ENCODE measurements at regions not wholly inside any gene's neighbourhood (a gene's known extent, or its start where the extent isn't known, plus 50 kb on each side); places are given as distances from the start of the nearest gene placed in this dataset.

DNA sequence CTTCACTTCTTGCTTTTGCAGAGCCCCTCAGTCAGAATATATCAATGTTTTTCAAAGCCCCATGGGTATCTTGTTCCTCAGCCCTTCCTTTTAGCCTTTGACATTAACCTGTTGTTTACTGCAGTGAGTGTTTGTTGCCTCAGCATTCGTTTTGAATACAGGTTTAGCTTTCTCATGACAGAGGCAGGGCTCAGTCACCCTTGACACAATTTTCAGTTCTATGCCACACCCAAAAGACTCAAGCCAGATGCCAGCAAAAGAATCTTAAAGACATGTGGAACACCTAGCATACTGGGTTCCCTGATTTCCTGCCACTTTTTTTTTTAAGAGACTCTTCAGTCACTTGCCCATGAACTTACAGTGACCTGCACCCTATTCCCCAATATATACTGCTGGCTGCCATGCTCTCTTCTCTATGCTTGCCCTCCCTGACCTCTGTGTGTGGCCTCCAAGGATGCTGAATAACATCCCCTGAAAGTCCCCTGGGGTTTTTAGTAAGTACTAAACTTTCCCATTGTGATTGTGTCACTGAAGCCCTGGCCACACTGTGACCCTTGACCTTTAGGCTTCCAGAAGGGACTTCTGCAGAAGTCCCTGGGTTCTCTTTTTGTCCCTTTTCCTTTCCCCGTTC, 1225.5 kb downstream of the TBC1D22A start:
- no peak overlapping the region for H3K27ac ChIP-seq
- no peaks in the 10 kb centered on the region for H3K27me3 ChIP-seq

DNA sequence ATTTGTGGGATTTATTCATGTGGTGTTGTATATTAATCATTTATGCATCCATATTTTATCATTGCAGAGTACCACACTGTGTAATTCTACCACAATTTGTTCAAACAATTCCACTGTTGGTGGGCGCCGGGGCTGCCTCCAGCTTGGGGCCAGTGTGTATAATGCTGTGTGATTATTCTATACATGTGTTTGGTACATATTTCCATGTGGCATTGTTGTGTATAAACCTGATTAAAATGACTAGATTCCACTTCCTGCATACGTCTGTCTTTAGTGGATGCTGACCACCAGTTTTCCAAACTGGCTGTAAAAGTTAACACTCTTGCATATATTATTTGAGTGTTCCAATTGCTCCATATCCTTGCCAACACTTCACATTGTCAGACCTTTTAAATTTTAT, 1213.8 kb downstream of the TBC1D22A start:
- Histone ChIP-seq H3K4me1 (no peaks in the 10 kb centered on the region), H3K27ac (no peak overlapping the region), H3K27me3 (no peaks in the 10 kb centered on the region), H3K4me3 (no peak overlapping the region), H3K36me3 (no peaks in the 10 kb centered on the region), H3K9me3 (peaks cover 0 to 29% of the 10 kb centered on the region in 2 donors)
- no peak for DNase-seq (ENCODE audit: low spot score)
- TF ChIP-seq, protein P1, sequence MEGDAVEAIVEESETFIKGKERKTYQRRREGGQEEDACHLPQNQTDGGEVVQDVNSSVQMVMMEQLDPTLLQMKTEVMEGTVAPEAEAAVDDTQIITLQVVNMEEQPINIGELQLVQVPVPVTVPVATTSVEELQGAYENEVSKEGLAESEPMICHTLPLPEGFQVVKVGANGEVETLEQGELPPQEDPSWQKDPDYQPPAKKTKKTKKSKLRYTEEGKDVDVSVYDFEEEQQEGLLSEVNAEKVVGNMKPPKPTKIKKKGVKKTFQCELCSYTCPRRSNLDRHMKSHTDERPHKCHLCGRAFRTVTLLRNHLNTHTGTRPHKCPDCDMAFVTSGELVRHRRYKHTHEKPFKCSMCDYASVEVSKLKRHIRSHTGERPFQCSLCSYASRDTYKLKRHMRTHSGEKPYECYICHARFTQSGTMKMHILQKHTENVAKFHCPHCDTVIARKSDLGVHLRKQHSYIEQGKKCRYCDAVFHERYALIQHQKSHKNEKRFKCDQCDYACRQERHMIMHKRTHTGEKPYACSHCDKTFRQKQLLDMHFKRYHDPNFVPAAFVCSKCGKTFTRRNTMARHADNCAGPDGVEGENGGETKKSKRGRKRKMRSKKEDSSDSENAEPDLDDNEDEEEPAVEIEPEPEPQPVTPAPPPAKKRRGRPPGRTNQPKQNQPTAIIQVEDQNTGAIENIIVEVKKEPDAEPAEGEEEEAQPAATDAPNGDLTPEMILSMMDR (IDR thresholded peaks at IDR 0.05): no peak

More for the DNA sequence above, 1225.5 kb downstream of the TBC1D22A start:
- Histone ChIP-seq H3K9me3 (peaks cover 0 to 36% of the 10 kb centered on the region in 2 donors), H3K36me3 (no peaks in the 10 kb centered on the region), H3K4me3 (no peak overlapping the region), H3K4me1 (no peaks in the 10 kb centered on the region)
- no peak for DNase-seq (ENCODE audit: low spot score)
- TF ChIP-seq, protein P1 (IDR thresholded peaks at IDR 0.05): no peak

DNA sequence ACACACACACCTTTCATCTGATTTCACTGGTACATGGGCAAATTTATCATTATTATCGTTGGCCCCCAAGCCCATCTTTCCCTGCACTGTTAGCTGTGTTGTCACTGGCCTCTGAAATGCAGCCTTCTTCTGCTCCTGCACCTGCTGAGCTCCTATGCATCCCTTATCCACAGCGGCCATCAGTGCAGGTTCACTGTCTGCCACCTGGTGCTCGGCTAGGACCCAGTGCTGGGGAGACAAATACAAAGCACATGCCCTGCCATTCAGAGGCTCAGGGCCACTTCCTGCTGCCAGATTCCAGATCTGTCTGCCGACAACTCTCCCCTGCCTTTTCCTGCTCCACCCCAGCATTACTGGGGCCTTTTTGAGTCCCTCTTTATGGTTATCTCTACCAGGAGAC, 1205.4 kb downstream of the TBC1D22A start:
- Histone ChIP-seq H3K27ac (no peak overlapping the region), H3K9me3 (no peaks in the 10 kb centered on the region), H3K27me3 (no peaks in the 10 kb centered on the region), H3K4me1 (no peaks in the 10 kb centered on the region), H3K4me3 (no peak overlapping the region), H3K36me3 (no peaks in the 10 kb centered on the region)
- DNase-seq (ENCODE audit: low spot score): no peak
- TF ChIP-seq, protein P1 (IDR thresholded peaks at IDR 0.05): no peak

DNA sequence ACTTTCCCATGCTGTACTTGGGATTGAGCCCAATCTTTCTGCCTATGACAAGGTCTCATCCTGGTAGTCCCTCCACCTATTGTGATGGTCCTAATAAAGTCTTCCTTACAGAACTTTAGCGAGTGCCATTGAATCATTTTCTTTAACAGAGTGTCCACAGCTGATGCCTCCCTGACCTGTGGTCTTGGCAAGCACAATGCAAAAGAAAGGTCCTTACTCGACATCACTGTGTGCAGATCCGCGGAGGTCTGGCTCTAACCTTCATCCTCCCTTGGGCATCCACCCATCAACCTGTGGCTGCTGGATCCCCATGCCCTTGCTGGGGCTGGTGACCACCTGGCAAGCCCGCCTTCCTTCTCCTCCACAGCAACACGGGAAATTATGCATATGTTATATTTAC, 1203.9 kb downstream of the TBC1D22A start:
- Histone ChIP-seq H3K27me3 (no peaks in the 10 kb centered on the region), H3K4me3 (no peak overlapping the region), H3K36me3 (no peaks in the 10 kb centered on the region), H3K27ac (no peak overlapping the region), H3K9me3 (no peaks in the 10 kb centered on the region), H3K4me1 (no peaks in the 10 kb centered on the region)
- no peak for DNase-seq (ENCODE audit: low spot score)
- TF ChIP-seq, protein P1 (IDR thresholded peaks at IDR 0.05): no peak

DNA sequence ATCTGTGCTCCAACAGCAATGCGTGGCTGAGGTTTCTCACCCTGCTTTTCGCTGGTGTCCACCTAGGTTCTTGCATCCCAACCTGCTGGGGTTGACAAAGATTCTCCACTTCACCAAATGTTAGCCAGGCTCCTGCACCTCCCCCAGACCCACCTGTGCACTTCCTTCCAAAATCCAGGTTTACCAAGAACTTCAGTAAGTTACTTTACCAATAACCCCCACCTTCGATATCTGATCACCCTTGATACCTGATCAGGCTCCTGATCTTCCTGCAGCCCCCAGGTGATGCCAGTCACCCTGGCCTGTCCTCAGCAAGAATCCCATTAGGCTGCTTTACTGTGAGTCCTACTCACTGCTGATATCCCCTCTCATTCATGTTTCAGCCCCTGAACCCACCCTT, 1203.4 kb downstream of the TBC1D22A start:
- no peaks in the 10 kb centered on the region for H3K4me1 ChIP-seq
- no peak overlapping the region for H3K27ac ChIP-seq
- TF ChIP-seq, protein P1 (IDR thresholded peaks at IDR 0.05): no peak
- H3K27me3 ChIP-seq: no peaks in the 10 kb centered on the region
- H3K36me3 ChIP-seq: no peaks in the 10 kb centered on the region
- no peak overlapping the region for H3K4me3 ChIP-seq
- no peaks in the 10 kb centered on the region for H3K9me3 ChIP-seq
- DNase-seq (ENCODE audit: low spot score): no peak

DNA sequence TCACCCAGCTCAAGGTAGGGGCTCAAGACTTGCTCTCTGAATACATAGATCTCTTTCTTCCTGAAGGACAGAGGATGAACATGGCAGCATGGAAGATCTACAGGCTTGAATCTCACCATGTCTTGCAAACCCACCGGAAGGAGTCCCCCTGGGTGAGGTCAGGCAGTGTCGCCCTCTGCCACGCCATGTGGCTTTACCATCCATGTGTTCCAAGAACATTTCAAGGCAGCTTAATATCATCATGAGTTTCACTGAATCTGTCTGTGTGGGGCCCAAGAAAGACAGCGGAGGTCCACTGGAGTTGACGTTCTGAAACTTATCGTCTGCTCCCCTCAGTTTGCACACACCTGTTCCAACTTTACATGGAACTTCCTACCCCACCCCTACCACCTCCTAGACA, 1202.6 kb downstream of the TBC1D22A start:
- no peak overlapping the region for H3K4me3 ChIP-seq
- H3K27me3 ChIP-seq: no peaks in the 10 kb centered on the region
- no peak for DNase-seq (ENCODE audit: low spot score)
- TF ChIP-seq, protein P1 (IDR thresholded peaks at IDR 0.05): no peak
- no peaks in the 10 kb centered on the region for H3K4me1 ChIP-seq
- no peak overlapping the region for H3K27ac ChIP-seq
- no peaks in the 10 kb centered on the region for H3K9me3 ChIP-seq
- no peaks in the 10 kb centered on the region for H3K36me3 ChIP-seq

Data from right atrium auricular region (tissue), 2 donors.